ENCODE measurements at regions not wholly inside any gene's neighbourhood (a gene's known extent, or its start where the extent isn't known, plus 50 kb on each side); places are given as distances from the start of the nearest gene placed in this dataset.

DNA sequence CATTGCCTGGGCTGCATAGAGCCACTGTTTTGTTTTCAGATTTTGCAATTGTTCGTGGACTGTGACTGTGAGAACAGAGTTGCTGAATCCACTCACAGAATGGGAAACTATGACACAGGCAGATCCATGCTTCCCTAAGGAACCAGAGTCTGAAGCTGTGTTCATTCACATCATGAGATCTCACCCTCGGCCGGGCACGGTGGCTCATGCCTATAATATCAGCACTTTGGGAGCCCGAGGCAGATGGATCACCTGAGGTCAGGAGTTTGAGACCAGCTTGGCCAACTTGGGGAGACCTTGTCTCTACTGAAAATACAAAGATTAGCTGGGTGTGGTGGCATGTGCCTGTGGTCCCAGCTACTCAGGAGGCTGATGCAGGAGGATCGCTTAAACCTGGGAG, 139.2 kb upstream of the SALL4 start:
- Histone ChIP-seq H3K4me3 (ENCODE audit: low read depth in 2 of 2, low read length in 2 of 2) (no peak overlapping the region), H3K27ac (ENCODE audit: low read length) (no peak overlapping the region), H3K9me3 (ENCODE audit: control insufficient read depth, insufficient read depth, low read depth, low read length) (no peaks in the 10 kb centered on the region), H3K4me1 (ENCODE audit: control insufficient read depth, insufficient read depth, low read length) (peaks cover 4% of the 10 kb centered on the region; the same call in 1 of the 2 replicates), H3K27me3 (ENCODE audit: control insufficient read depth, insufficient read depth, low read length) (no peaks in the 10 kb centered on the region), H3K36me3 (ENCODE audit: control insufficient read depth, insufficient read depth, low read length) (no peaks in the 10 kb centered on the region)
- BruUV-seq (replicated peaks), result no TSS peak
- ChIA-PET CTCF (no interaction called here), POLR2A (no interaction called here)
- in situ Hi-C loops (cut with HindIII; ENCODE audit: low pct_unique_long_range_greater_than_20kb, low sequenced_read_pairs) (no loop called here), intact Hi-C loops (cut with micrococcal nuclease; ENCODE audit: unreplicated experiment) (no loop called here)
- no peak for ATAC-seq
- DNase-seq (ENCODE audit: low read depth, low spot score), result no peak
- TF ChIP-seq, protein P1, sequence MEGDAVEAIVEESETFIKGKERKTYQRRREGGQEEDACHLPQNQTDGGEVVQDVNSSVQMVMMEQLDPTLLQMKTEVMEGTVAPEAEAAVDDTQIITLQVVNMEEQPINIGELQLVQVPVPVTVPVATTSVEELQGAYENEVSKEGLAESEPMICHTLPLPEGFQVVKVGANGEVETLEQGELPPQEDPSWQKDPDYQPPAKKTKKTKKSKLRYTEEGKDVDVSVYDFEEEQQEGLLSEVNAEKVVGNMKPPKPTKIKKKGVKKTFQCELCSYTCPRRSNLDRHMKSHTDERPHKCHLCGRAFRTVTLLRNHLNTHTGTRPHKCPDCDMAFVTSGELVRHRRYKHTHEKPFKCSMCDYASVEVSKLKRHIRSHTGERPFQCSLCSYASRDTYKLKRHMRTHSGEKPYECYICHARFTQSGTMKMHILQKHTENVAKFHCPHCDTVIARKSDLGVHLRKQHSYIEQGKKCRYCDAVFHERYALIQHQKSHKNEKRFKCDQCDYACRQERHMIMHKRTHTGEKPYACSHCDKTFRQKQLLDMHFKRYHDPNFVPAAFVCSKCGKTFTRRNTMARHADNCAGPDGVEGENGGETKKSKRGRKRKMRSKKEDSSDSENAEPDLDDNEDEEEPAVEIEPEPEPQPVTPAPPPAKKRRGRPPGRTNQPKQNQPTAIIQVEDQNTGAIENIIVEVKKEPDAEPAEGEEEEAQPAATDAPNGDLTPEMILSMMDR (IDR thresholded peaks at IDR 0.05), result no peak
- TF ChIP-seq SIN3A (IDR thresholded peaks at IDR 0.05; ENCODE audit: borderline replicate concordance, insufficient read depth, low read depth, low read length) (no peak), TCF7L2 (IDR thresholded peaks at IDR 0.05; ENCODE audit: low read depth, low read length) (no peak), POLR2AphosphoS5 (IDR thresholded peaks at IDR 0.05; ENCODE audit: low read depth, low read length) (no peak)
- TF ChIP-seq, protein P2, sequence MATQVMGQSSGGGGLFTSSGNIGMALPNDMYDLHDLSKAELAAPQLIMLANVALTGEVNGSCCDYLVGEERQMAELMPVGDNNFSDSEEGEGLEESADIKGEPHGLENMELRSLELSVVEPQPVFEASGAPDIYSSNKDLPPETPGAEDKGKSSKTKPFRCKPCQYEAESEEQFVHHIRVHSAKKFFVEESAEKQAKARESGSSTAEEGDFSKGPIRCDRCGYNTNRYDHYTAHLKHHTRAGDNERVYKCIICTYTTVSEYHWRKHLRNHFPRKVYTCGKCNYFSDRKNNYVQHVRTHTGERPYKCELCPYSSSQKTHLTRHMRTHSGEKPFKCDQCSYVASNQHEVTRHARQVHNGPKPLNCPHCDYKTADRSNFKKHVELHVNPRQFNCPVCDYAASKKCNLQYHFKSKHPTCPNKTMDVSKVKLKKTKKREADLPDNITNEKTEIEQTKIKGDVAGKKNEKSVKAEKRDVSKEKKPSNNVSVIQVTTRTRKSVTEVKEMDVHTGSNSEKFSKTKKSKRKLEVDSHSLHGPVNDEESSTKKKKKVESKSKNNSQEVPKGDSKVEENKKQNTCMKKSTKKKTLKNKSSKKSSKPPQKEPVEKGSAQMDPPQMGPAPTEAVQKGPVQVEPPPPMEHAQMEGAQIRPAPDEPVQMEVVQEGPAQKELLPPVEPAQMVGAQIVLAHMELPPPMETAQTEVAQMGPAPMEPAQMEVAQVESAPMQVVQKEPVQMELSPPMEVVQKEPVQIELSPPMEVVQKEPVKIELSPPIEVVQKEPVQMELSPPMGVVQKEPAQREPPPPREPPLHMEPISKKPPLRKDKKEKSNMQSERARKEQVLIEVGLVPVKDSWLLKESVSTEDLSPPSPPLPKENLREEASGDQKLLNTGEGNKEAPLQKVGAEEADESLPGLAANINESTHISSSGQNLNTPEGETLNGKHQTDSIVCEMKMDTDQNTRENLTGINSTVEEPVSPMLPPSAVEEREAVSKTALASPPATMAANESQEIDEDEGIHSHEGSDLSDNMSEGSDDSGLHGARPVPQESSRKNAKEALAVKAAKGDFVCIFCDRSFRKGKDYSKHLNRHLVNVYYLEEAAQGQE (IDR thresholded peaks at IDR 0.05; ENCODE audit: insufficient read depth in 1 of 2, low read depth in 2 of 2, low read length in 1 of 2), result no peak

DNA sequence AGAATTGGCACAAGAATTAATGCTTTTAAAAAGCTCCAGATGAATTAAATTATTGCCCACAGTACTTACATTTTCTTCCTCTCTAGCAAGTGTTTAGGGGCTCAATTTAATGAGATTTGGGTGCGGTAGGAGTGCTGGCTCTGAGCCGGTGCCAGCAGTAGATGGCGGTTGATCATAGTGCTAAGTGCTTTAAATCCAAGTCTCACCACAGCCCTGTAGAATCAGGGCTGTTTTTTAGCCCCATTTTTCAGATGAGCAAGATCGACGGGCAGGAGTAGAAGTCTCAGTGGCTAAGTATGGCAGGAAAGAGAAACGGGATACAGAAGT, 136.9 kb upstream of the SALL4 start:
- ChIA-PET POLR2A (no interaction called here), CTCF (no interaction called here)
- BruUV-seq (replicated peaks), result no TSS peak
- H3K27ac ChIP-seq (ENCODE audit: low read length), result no peak overlapping the region
- TF ChIP-seq SIN3A (IDR thresholded peaks at IDR 0.05; ENCODE audit: borderline replicate concordance, insufficient read depth, low read depth, low read length), result no peak
- no peak for TF ChIP-seq POLR2AphosphoS5 (IDR thresholded peaks at IDR 0.05; ENCODE audit: low read depth, low read length)
- TF ChIP-seq, protein P1 (IDR thresholded peaks at IDR 0.05), result no peak
- TF ChIP-seq TCF7L2 (IDR thresholded peaks at IDR 0.05; ENCODE audit: low read depth, low read length), result no peak
- TF ChIP-seq, protein P2 (IDR thresholded peaks at IDR 0.05; ENCODE audit: insufficient read depth in 1 of 2, low read depth in 2 of 2, low read length in 1 of 2), result no peak
- no peaks in the 10 kb centered on the region for H3K9me3 ChIP-seq (ENCODE audit: control insufficient read depth, insufficient read depth, low read depth, low read length)
- H3K27me3 ChIP-seq (ENCODE audit: control insufficient read depth, insufficient read depth, low read length), result no peaks in the 10 kb centered on the region
- ATAC-seq (no peak), DNase-seq (ENCODE audit: low read depth, low spot score) (no peak)
- H3K36me3 ChIP-seq (ENCODE audit: control insufficient read depth, insufficient read depth, low read length), result no peaks in the 10 kb centered on the region
- H3K4me1 ChIP-seq (ENCODE audit: control insufficient read depth, insufficient read depth, low read length), result peaks cover 11% of the 10 kb centered on the region
- in situ Hi-C loops (cut with HindIII; ENCODE audit: low pct_unique_long_range_greater_than_20kb, low sequenced_read_pairs) (no loop called here), intact Hi-C loops (cut with micrococcal nuclease; ENCODE audit: unreplicated experiment) (no loop called here)
- no peak overlapping the region for H3K4me3 ChIP-seq (ENCODE audit: low read depth in 2 of 2, low read length in 2 of 2)
